ENCODE measurements at regions not wholly inside any gene's neighbourhood (a gene's known extent, or its start where the extent isn't known, plus 50 kb on each side); places are given as distances from the start of the nearest gene placed in this dataset.

DNA sequence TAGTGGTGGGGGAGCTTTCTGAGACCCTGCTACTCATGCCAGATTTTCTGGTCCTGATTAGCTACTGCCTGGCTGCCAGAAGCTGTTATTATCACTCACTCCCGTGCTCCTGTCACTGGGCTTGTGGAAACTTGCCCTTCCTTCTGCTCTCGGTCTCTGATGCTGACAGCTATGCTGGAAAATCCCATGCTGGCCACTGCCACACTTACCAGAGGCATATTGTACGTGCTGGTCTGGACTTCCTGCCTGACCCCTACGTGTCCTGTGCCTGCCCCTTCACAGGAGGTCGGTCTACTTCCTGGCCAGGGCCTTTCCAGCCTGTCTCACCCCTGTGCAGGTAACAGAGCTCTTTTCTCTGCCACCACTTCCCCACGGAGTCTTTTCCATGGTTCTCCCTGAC is 149.4 kb upstream of the PLEKHG7 start (continued):
- TF ChIP-seq FOXM1 (IDR thresholded peaks at IDR 0.05; ENCODE audit: low read depth, low read length) (no peak), TCF12 (IDR thresholded peaks at IDR 0.05; ENCODE audit: low read depth, low read length) (no peak), ATF7 (IDR thresholded peaks at IDR 0.05; ENCODE audit: low read depth) (peak; percentile 30; the same call in 1 of the 2 replicates), CREM (IDR thresholded peaks at IDR 0.05; ENCODE audit: low read depth) (peak; percentile 52; the same call in 1 of the 2 replicates), GABPA (IDR thresholded peaks at IDR 0.05; ENCODE audit: low read depth) (no peak), SREBF1 (IDR thresholded peaks at IDR 0.05; ENCODE audit: low read length) (no peak), WRNIP1 (IDR thresholded peaks at IDR 0.05; ENCODE audit: borderline replicate concordance, low read depth, low read length) (no peak), TBL1XR1 (IDR thresholded peaks at IDR 0.05; ENCODE audit: low read depth, low read length) (no peak), EGR1 (IDR thresholded peaks at IDR 0.05; ENCODE audit: borderline replicate concordance in 1 of 2, low read depth in 2 of 2, low read length in 2 of 2) (no peak), ZNF274 (IDR thresholded peaks at IDR 0.05; ENCODE audit: insufficient read depth, insufficient read length) (no peak), KAT2A (conservative IDR thresholded peaks at IDR 0.05; ENCODE audit: control insufficient read depth, low read depth, low read length) (no peak), SMAD1 (IDR thresholded peaks at IDR 0.05; ENCODE audit: low read depth, partially characterized antibody) (peak; percentile 50), JUNB (IDR thresholded peaks at IDR 0.05) (no peak), POLR2A (IDR thresholded peaks at IDR 0.05; ENCODE audit: low read depth, low read length) (peak; percentile 18; the same call in 1 of the 2 replicates), BACH1 (IDR thresholded peaks at IDR 0.05; ENCODE audit: borderline replicate concordance) (0 out of 2 replicates have a peak, but pooled peaks have one; percentile 45), RCOR1 (conservative IDR thresholded peaks at IDR 0.05; ENCODE audit: low read depth, low read length) (no peak), KDM1A (IDR thresholded peaks at IDR 0.05; ENCODE audit: borderline replicate concordance) (no peak)
- TF ChIP-seq, protein P1, sequence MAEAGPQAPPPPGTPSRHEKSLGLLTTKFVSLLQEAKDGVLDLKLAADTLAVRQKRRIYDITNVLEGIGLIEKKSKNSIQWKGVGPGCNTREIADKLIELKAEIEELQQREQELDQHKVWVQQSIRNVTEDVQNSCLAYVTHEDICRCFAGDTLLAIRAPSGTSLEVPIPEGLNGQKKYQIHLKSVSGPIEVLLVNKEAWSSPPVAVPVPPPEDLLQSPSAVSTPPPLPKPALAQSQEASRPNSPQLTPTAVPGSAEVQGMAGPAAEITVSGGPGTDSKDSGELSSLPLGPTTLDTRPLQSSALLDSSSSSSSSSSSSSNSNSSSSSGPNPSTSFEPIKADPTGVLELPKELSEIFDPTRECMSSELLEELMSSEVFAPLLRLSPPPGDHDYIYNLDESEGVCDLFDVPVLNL (IDR thresholded peaks at IDR 0.05; ENCODE audit: low read depth, low read length) = no peak
- TF ChIP-seq, protein P2, sequence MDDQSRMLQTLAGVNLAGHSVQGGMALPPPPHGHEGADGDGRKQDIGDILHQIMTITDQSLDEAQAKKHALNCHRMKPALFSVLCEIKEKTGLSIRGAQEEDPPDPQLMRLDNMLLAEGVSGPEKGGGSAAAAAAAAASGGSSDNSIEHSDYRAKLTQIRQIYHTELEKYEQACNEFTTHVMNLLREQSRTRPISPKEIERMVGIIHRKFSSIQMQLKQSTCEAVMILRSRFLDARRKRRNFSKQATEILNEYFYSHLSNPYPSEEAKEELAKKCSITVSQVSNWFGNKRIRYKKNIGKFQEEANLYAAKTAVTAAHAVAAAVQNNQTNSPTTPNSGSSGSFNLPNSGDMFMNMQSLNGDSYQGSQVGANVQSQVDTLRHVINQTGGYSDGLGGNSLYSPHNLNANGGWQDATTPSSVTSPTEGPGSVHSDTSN (IDR thresholded peaks at IDR 0.05; ENCODE audit: insufficient replicate concordance, low read depth, low read length) = no peak
- TF ChIP-seq, protein P3, sequence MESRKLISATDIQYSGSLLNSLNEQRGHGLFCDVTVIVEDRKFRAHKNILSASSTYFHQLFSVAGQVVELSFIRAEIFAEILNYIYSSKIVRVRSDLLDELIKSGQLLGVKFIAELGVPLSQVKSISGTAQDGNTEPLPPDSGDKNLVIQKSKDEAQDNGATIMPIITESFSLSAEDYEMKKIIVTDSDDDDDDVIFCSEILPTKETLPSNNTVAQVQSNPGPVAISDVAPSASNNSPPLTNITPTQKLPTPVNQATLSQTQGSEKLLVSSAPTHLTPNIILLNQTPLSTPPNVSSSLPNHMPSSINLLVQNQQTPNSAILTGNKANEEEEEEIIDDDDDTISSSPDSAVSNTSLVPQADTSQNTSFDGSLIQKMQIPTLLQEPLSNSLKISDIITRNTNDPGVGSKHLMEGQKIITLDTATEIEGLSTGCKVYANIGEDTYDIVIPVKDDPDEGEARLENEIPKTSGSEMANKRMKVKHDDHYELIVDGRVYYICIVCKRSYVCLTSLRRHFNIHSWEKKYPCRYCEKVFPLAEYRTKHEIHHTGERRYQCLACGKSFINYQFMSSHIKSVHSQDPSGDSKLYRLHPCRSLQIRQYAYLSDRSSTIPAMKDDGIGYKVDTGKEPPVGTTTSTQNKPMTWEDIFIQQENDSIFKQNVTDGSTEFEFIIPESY (IDR thresholded peaks at IDR 0.05) = no peak
- TF ChIP-seq, protein P4, sequence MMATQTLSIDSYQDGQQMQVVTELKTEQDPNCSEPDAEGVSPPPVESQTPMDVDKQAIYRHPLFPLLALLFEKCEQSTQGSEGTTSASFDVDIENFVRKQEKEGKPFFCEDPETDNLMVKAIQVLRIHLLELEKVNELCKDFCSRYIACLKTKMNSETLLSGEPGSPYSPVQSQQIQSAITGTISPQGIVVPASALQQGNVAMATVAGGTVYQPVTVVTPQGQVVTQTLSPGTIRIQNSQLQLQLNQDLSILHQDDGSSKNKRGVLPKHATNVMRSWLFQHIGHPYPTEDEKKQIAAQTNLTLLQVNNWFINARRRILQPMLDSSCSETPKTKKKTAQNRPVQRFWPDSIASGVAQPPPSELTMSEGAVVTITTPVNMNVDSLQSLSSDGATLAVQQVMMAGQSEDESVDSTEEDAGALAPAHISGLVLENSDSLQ (IDR thresholded peaks at IDR 0.05) = peak; percentile 50
- TF ChIP-seq, protein P5, sequence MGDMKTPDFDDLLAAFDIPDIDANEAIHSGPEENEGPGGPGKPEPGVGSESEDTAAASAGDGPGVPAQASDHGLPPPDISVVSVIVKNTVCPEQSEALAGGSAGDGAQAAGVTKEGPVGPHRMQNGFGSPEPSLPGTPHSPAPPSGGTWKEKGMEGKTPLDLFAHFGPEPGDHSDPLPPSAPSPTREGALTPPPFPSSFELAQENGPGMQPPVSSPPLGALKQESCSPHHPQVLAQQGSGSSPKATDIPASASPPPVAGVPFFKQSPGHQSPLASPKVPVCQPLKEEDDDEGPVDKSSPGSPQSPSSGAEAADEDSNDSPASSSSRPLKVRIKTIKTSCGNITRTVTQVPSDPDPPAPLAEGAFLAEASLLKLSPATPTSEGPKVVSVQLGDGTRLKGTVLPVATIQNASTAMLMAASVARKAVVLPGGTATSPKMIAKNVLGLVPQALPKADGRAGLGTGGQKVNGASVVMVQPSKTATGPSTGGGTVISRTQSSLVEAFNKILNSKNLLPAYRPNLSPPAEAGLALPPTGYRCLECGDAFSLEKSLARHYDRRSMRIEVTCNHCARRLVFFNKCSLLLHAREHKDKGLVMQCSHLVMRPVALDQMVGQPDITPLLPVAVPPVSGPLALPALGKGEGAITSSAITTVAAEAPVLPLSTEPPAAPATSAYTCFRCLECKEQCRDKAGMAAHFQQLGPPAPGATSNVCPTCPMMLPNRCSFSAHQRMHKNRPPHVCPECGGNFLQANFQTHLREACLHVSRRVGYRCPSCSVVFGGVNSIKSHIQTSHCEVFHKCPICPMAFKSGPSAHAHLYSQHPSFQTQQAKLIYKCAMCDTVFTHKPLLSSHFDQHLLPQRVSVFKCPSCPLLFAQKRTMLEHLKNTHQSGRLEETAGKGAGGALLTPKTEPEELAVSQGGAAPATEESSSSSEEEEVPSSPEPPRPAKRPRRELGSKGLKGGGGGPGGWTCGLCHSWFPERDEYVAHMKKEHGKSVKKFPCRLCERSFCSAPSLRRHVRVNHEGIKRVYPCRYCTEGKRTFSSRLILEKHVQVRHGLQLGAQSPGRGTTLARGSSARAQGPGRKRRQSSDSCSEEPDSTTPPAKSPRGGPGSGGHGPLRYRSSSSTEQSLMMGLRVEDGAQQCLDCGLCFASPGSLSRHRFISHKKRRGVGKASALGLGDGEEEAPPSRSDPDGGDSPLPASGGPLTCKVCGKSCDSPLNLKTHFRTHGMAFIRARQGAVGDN (IDR thresholded peaks at IDR 0.05) = peak; percentile 99
- TF ChIP-seq, protein P6, sequence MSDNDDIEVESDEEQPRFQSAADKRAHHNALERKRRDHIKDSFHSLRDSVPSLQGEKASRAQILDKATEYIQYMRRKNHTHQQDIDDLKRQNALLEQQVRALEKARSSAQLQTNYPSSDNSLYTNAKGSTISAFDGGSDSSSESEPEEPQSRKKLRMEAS (IDR thresholded peaks at IDR 0.05; ENCODE audit: low read depth, low read length) = no peak

Measured in GM12878 (cell line).